SK-N-SH treated with all-trans-retinoic acid at 6 μM for 48 hours (cell line): ENCODE measurements at regions not wholly inside any gene's neighbourhood (a gene's known extent, or its start where the extent isn't known, plus 50 kb on each side); places are given as distances from the start of the nearest gene placed in this dataset.

Source experiments
- ATAC-seq: fragments of 200-7000 bp; cut with Tn5 transposase; 3 replicates; pipeline ENCODE4 v1.9.1; 2020; ENCODE audit warnings: mild to moderate bottlenecking, moderate library complexity
- BACH2 ChIP-seq: fragments of 250-450 bp; sonication (Bioruptor Pico); IDR thresholded peaks from 2 replicates; pipeline ENCODE4 v1.9.0; 2021; ENCODE audit warnings: mild to moderate bottlenecking, borderline replicate concordance
- CSDC2 ChIP-seq: fragments of 250-450 bp; sonication (Bioruptor Pico); IDR thresholded peaks from 2 replicates; pipeline ENCODE4 v1.5.0; 2020; ENCODE audit warnings: mild to moderate bottlenecking, moderate library complexity
- CSRNP3 ChIP-seq: fragments of 250-450 bp; sonication (Bioruptor Pico); IDR thresholded peaks from 2 replicates; pipeline ENCODE4 v1.5.1; 2021; ENCODE audit warnings: mild to moderate bottlenecking, moderate library complexity
- ESRRG ChIP-seq: fragments of 250-450 bp; sonication (Bioruptor Pico); IDR thresholded peaks from 2 replicates; pipeline ENCODE4 v1.6.1; 2021; ENCODE audit warnings: mild to moderate bottlenecking
- ISL1 ChIP-seq: fragments of 250-450 bp; sonication (Bioruptor Pico); IDR thresholded peaks from 2 replicates; pipeline ENCODE4 v2.1.2; 2022; ENCODE audit warnings: mild to moderate bottlenecking, moderate library complexity
- OSR1 ChIP-seq: fragments of 250-450 bp; sonication (Bioruptor Pico); IDR thresholded peaks from 2 replicates; pipeline ENCODE4 v1.8.0; 2022; ENCODE audit warnings: moderate library complexity, mild to moderate bottlenecking, inconsistent platforms
- PATZ1 ChIP-seq: fragments of 250-450 bp; sonication (Bioruptor Pico); IDR thresholded peaks from 2 replicates; pipeline ENCODE4 v1.8.0; 2020; ENCODE audit warnings: mild to moderate bottlenecking, moderate library complexity, borderline replicate concordance
- POU6F1 ChIP-seq: fragments of 250-450 bp; sonication (Bioruptor Pico); IDR thresholded peaks from 2 replicates; pipeline ENCODE4 v1.8.0; 2021; ENCODE audit warnings: low read depth, mild to moderate bottlenecking, moderate library complexity, borderline replicate concordance
- PPARA ChIP-seq: fragments of 250-450 bp; sonication (Bioruptor Pico); IDR thresholded peaks from 2 replicates; pipeline ENCODE4 v1.5.0; 2020; ENCODE audit warnings: mild to moderate bottlenecking, borderline replicate concordance
- RARB ChIP-seq: fragments of 250-450 bp; sonication (Bioruptor Pico); IDR thresholded peaks from 2 replicates; pipeline ENCODE4 v1.8.0; 2021; ENCODE audit warnings: mild to moderate bottlenecking, moderate library complexity
- SNAI2 ChIP-seq: fragments of 250-450 bp; sonication (Bioruptor Pico); IDR thresholded peaks from 2 replicates; pipeline ENCODE4 v1.5.0; 2020; ENCODE audit warnings: mild to moderate bottlenecking, moderate library complexity
- TCF4 ChIP-seq: fragments of 250-450 bp; sonication (Bioruptor Pico); IDR thresholded peaks from 2 replicates; pipeline ENCODE4 v1.8.0; 2021; ENCODE audit warnings: mild to moderate bottlenecking, moderate library complexity, borderline replicate concordance
- TOX ChIP-seq: fragments of 250-450 bp; sonication (Bioruptor Pico); IDR thresholded peaks from 2 replicates; pipeline ENCODE4 v1.8.0; 2021; ENCODE audit warnings: mild to moderate bottlenecking, moderate library complexity, borderline replicate concordance
- TSHZ2 ChIP-seq: fragments of 250-450 bp; sonication (Bioruptor Pico); IDR thresholded peaks from 2 replicates; pipeline ENCODE4 v1.5.0; 2020; ENCODE audit warnings: mild to moderate bottlenecking, moderate library complexity
- ZC3H10 ChIP-seq: fragments of 250-450 bp; sonication (Bioruptor Pico); IDR thresholded peaks from 2 replicates; pipeline ENCODE4 v1.5.1; 2021; ENCODE audit warnings: mild to moderate bottlenecking, moderate library complexity
- ZFP3 ChIP-seq: fragments of 250-450 bp; sonication (Bioruptor Pico); IDR thresholded peaks from 2 replicates; pipeline ENCODE4 v1.5.0; 2020; ENCODE audit warnings: mild to moderate bottlenecking, moderate library complexity
- ZFP30 ChIP-seq: fragments of 450-650 bp; formaldehyde crosslinking; IDR thresholded peaks from 2 replicates; pipeline ENCODE4 v1.5.0; 2022; ENCODE audit warnings: mild to moderate bottlenecking, moderate library complexity
- ZNF565 ChIP-seq: fragments of 450-650 bp; formaldehyde crosslinking; conservative IDR thresholded peaks from 2 replicates; pipeline ENCODE4 v1.5.0; 2020; ENCODE audit warnings: low read depth, mild to moderate bottlenecking, moderate library complexity
- ZNF70 ChIP-seq: fragments of 450-650 bp; formaldehyde crosslinking; IDR thresholded peaks from 2 replicates; pipeline ENCODE4 v1.5.0; 2020; ENCODE audit warnings: mild to moderate bottlenecking, moderate library complexity

- TF ChIP-seq TSHZ2 = no peak
- no peak for TF ChIP-seq PATZ1
- TF ChIP-seq CSRNP3 (CRISPR knock-in tag) = no peak
- no peak for TF ChIP-seq CSDC2 (CRISPR knock-in tag)
- no peak for TF ChIP-seq ZNF70 (CRISPR knock-in tag)
These were observed 168.6 kb upstream of the IFNG-AS1 start (continued) for GRCh38 chr12:67820694-67821093.

GRCh38 chr12:67822826-67823225, 166.4 kb upstream of the IFNG-AS1 start:
- ATAC-seq = no peak
- TF ChIP-seq TOX (CRISPR knock-in tag) (no peak), PATZ1 (no peak), ZC3H10 (CRISPR knock-in tag) (no peak), OSR1 (CRISPR knock-in tag) (no peak), ISL1 (CRISPR knock-in tag) (no peak), RARB (CRISPR knock-in tag) (no peak), SNAI2 (CRISPR knock-in tag) (no peak), PPARA (no peak)

- ATAC-seq = no peak
- TF ChIP-seq ISL1 (CRISPR knock-in tag) (no peak), CSRNP3 (CRISPR knock-in tag) (no peak), TSHZ2 (no peak), ZNF70 (CRISPR knock-in tag) (no peak), ESRRG (no peak), TCF4 (CRISPR knock-in tag) (no peak), ZFP30 (CRISPR knock-in tag) (no peak), RARB (CRISPR knock-in tag) (no peak), TOX (CRISPR knock-in tag) (no peak), OSR1 (CRISPR knock-in tag) (no peak), POU6F1 (CRISPR knock-in tag) (no peak), PATZ1 (no peak), ZFP3 (CRISPR knock-in tag) (no peak), BACH2 (no peak), ZNF565 (CRISPR knock-in tag) (no peak), ZC3H10 (CRISPR knock-in tag) (no peak), SNAI2 (CRISPR knock-in tag) (no peak)
These were observed 163.1 kb upstream of the IFNG-AS1 start for GRCh38 chr12:67826148-67826547.
